ENCODE measurements at regions not wholly inside any gene's neighbourhood (a gene's known extent, or its start where the extent isn't known, plus 50 kb on each side); places are given as distances from the start of the nearest gene placed in this dataset.

DNA sequence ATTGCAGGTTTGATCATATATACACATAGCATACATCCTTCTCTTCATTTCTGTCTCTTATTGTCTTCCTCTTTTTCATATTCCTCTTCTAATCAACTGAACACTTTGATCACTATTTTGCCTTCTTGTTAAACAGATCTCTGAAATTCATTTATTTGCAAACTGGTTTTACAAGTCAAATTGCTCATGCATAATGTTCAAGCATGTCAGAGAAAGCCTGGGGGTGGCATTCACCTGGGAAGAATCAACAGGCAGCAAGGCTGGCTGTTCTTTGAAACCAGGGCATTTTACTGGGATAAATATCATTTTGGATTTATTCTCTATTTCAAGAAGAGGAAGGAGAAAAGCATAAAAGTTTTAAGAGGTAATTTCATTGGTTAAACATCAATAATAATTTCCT, 66.9 kb upstream of the LRATD1 start:
- H3K27ac ChIP-seq = no peak overlapping the region
- TF ChIP-seq, protein P1, sequence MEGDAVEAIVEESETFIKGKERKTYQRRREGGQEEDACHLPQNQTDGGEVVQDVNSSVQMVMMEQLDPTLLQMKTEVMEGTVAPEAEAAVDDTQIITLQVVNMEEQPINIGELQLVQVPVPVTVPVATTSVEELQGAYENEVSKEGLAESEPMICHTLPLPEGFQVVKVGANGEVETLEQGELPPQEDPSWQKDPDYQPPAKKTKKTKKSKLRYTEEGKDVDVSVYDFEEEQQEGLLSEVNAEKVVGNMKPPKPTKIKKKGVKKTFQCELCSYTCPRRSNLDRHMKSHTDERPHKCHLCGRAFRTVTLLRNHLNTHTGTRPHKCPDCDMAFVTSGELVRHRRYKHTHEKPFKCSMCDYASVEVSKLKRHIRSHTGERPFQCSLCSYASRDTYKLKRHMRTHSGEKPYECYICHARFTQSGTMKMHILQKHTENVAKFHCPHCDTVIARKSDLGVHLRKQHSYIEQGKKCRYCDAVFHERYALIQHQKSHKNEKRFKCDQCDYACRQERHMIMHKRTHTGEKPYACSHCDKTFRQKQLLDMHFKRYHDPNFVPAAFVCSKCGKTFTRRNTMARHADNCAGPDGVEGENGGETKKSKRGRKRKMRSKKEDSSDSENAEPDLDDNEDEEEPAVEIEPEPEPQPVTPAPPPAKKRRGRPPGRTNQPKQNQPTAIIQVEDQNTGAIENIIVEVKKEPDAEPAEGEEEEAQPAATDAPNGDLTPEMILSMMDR (conservative IDR thresholded peaks at IDR 0.05; ENCODE audit: low read depth) = no peak
- DNase-seq (ENCODE audit: low spot score) = peak; percentile 22
- ChIA-PET POLR2A (ENCODE audit: low non-redundant PET) (no interaction called here), CTCF (no interaction called here)

- CTCF ChIA-PET = no interaction called here
- H3K27ac ChIP-seq = no peak overlapping the region
- peak; percentile 20 for DNase-seq (ENCODE audit: low spot score)
- POLR2A ChIA-PET (ENCODE audit: low non-redundant PET) = no interaction called here
- TF ChIP-seq, protein P1 (conservative IDR thresholded peaks at IDR 0.05; ENCODE audit: low read depth) = no peak
Measured at GRCh38 chr2:14567561-14567960, 65.0 kb upstream of the LRATD1 start.

DNA sequence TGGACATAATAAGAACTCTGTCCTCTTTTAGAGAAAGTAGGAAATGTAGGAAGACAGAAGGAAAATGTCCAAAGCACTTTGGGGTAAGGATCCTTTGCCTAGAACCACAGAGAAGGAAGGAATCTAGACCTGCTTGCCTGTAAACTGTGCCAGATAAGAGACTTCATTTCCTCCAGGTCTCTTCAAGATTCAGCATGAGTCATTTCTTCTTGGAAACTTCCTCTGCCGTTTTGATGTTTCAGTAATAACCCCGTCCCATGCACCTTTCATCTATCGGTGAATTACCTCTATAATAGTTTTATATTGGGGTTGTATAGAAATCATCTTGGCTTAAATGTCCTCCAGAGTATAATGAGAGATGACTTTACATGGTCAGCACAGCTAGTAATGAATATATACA, 63.2 kb upstream of the LRATD1 start:
- no peak overlapping the region for H3K27ac ChIP-seq
- CTCF ChIA-PET = no interaction called here
- TF ChIP-seq, protein P1 (conservative IDR thresholded peaks at IDR 0.05; ENCODE audit: low read depth) = no peak
- DNase-seq (ENCODE audit: low spot score) = no peak
- POLR2A ChIA-PET (ENCODE audit: low non-redundant PET) = no interaction called here

DNA sequence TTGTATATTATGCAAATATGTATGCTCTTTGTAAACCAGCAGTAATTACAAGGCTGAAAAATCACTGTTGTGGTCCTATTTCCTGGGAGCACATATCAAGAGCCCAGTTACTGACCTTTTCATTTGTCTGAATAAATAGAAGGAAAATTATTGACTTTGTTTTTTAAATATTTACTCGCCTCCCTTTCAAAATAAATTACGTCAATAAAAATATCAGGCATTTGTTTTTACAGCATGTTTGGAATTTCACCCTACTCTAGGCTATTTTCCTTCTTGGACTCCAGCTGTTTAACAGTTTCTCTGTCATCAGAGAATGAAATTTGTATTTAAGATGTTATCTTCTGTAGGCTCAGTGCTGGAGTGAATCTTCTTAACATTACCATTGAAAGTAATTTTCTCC, 59.9 kb upstream of the LRATD1 start:
- POLR2A ChIA-PET (ENCODE audit: low non-redundant PET) = no interaction called here
- TF ChIP-seq, protein P1 (conservative IDR thresholded peaks at IDR 0.05; ENCODE audit: low read depth) = no peak
- no peak for DNase-seq (ENCODE audit: low spot score)
- CTCF ChIA-PET = no interaction called here
- H3K27ac ChIP-seq = no peak overlapping the region

DNA sequence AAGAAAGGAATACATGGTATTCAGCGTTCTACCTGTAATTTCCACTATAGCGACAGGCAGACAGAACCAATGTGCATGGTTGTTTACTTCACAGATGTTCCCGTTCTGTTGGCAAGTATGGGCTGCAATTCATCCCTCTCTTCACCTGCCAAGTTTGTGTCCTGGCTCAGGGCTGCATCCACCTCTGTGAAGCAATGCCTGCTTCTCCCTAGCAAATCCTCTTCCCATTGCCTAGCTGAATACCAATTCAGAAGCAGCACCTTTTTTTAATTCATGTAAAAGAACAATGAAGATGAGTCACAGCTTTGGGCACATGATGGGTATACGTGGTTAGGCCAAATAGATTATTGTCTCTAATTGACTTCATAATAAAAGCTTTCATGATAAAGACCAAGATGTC, 54.7 kb upstream of the LRATD1 start:
- ChIA-PET CTCF (interaction anchor here (0.6 to 1.6 kb wide), 2 partner anchors 57 to 71 kb away, joined by 4 to 5 read pairs; no protein-coding TSS in a partner anchor), POLR2A (ENCODE audit: low non-redundant PET) (no interaction called here)
- TF ChIP-seq, protein P1 (conservative IDR thresholded peaks at IDR 0.05; ENCODE audit: low read depth) = no peak

More for the DNA sequence above, 54.7 kb upstream of the LRATD1 start:
- H3K27ac ChIP-seq = no peak overlapping the region
- no peak for DNase-seq (ENCODE audit: low spot score)

Data from RWPE1 (cell line).